SK-N-SH treated with all-trans-retinoic acid at 6 μM for 48 hours (cell line): ENCODE measurements at regions not wholly inside any gene's neighbourhood (a gene's known extent, or its start where the extent isn't known, plus 50 kb on each side); places are given as distances from the start of the nearest gene placed in this dataset.

Experiments
- ATAC-seq: fragments of 200-7000 bp; cut with Tn5 transposase; 3 replicates; pipeline ENCODE4 v1.9.1; 2020; ENCODE audit warnings: mild to moderate bottlenecking, moderate library complexity
- ARNTL ChIP-seq: fragments of 450-650 bp; formaldehyde crosslinking; IDR thresholded peaks from 2 replicates; pipeline ENCODE4 v1.5.0; 2020; ENCODE audit warnings: low read depth, mild to moderate bottlenecking, moderate library complexity, borderline replicate concordance
- BACH2 ChIP-seq: fragments of 250-450 bp; sonication (Bioruptor Pico); IDR thresholded peaks from 2 replicates; pipeline ENCODE4 v1.9.0; 2021; ENCODE audit warnings: mild to moderate bottlenecking, borderline replicate concordance
- CREB5 ChIP-seq: fragments of 250-450 bp; sonication (Bioruptor Pico); IDR thresholded peaks from 2 replicates; pipeline ENCODE4 v1.5.1; 2020; ENCODE audit warnings: low read depth, mild to moderate bottlenecking, moderate library complexity
- CSDC2 ChIP-seq: fragments of 250-450 bp; sonication (Bioruptor Pico); IDR thresholded peaks from 2 replicates; pipeline ENCODE4 v1.5.0; 2020; ENCODE audit warnings: mild to moderate bottlenecking, moderate library complexity
- CSRNP3 ChIP-seq: fragments of 250-450 bp; sonication (Bioruptor Pico); IDR thresholded peaks from 2 replicates; pipeline ENCODE4 v1.5.1; 2021; ENCODE audit warnings: mild to moderate bottlenecking, moderate library complexity
- ESRRG ChIP-seq: fragments of 250-450 bp; sonication (Bioruptor Pico); IDR thresholded peaks from 2 replicates; pipeline ENCODE4 v1.6.1; 2021; ENCODE audit warnings: mild to moderate bottlenecking
- GLIS3 ChIP-seq: fragments of 250-450 bp; sonication (Bioruptor Pico); IDR thresholded peaks from 2 replicates; pipeline ENCODE4 v1.5.0; 2020; ENCODE audit warnings: mild to moderate bottlenecking, moderate library complexity
- ISL1 ChIP-seq: fragments of 250-450 bp; sonication (Bioruptor Pico); IDR thresholded peaks from 2 replicates; pipeline ENCODE4 v2.1.2; 2022; ENCODE audit warnings: mild to moderate bottlenecking, moderate library complexity
- OSR1 ChIP-seq: fragments of 250-450 bp; sonication (Bioruptor Pico); IDR thresholded peaks from 2 replicates; pipeline ENCODE4 v1.8.0; 2022; ENCODE audit warnings: moderate library complexity, mild to moderate bottlenecking, inconsistent platforms
- POU6F1 ChIP-seq: fragments of 250-450 bp; sonication (Bioruptor Pico); IDR thresholded peaks from 2 replicates; pipeline ENCODE4 v1.8.0; 2021; ENCODE audit warnings: low read depth, mild to moderate bottlenecking, moderate library complexity, borderline replicate concordance
- PPARA ChIP-seq: fragments of 250-450 bp; sonication (Bioruptor Pico); IDR thresholded peaks from 2 replicates; pipeline ENCODE4 v1.5.0; 2020; ENCODE audit warnings: mild to moderate bottlenecking, borderline replicate concordance
- RARB ChIP-seq: fragments of 250-450 bp; sonication (Bioruptor Pico); IDR thresholded peaks from 2 replicates; pipeline ENCODE4 v1.8.0; 2021; ENCODE audit warnings: mild to moderate bottlenecking, moderate library complexity
- SNAI2 ChIP-seq: fragments of 250-450 bp; sonication (Bioruptor Pico); IDR thresholded peaks from 2 replicates; pipeline ENCODE4 v1.5.0; 2020; ENCODE audit warnings: mild to moderate bottlenecking, moderate library complexity
- TCF4 ChIP-seq: fragments of 250-450 bp; sonication (Bioruptor Pico); IDR thresholded peaks from 2 replicates; pipeline ENCODE4 v1.8.0; 2021; ENCODE audit warnings: mild to moderate bottlenecking, moderate library complexity, borderline replicate concordance
- TSHZ2 ChIP-seq: fragments of 250-450 bp; sonication (Bioruptor Pico); IDR thresholded peaks from 2 replicates; pipeline ENCODE4 v1.5.0; 2020; ENCODE audit warnings: mild to moderate bottlenecking, moderate library complexity
- ZC3H10 ChIP-seq: fragments of 250-450 bp; sonication (Bioruptor Pico); IDR thresholded peaks from 2 replicates; pipeline ENCODE4 v1.5.1; 2021; ENCODE audit warnings: mild to moderate bottlenecking, moderate library complexity
- ZFP3 ChIP-seq: fragments of 250-450 bp; sonication (Bioruptor Pico); IDR thresholded peaks from 2 replicates; pipeline ENCODE4 v1.5.0; 2020; ENCODE audit warnings: mild to moderate bottlenecking, moderate library complexity
- ZFP30 ChIP-seq: fragments of 450-650 bp; formaldehyde crosslinking; IDR thresholded peaks from 2 replicates; pipeline ENCODE4 v1.5.0; 2022; ENCODE audit warnings: mild to moderate bottlenecking, moderate library complexity
- ZNF565 ChIP-seq: fragments of 450-650 bp; formaldehyde crosslinking; conservative IDR thresholded peaks from 2 replicates; pipeline ENCODE4 v1.5.0; 2020; ENCODE audit warnings: low read depth, mild to moderate bottlenecking, moderate library complexity
- ZNF70 ChIP-seq: fragments of 450-650 bp; formaldehyde crosslinking; IDR thresholded peaks from 2 replicates; pipeline ENCODE4 v1.5.0; 2020; ENCODE audit warnings: mild to moderate bottlenecking, moderate library complexity
- ZNF8 ChIP-seq: fragments of 450-650 bp; formaldehyde crosslinking; IDR thresholded peaks from 2 replicates; pipeline ENCODE4 v1.5.0; 2020; ENCODE audit warnings: mild to moderate bottlenecking, moderate library complexity

- TF ChIP-seq ESRRG (CRISPR knock-in tag) (no peak), RARB (no peak), ZNF8 (CRISPR knock-in tag) (no peak), TCF4 (CRISPR knock-in tag) (no peak), SNAI2 (CRISPR knock-in tag) (no peak), ZFP3 (CRISPR knock-in tag) (no peak), TSHZ2 (CRISPR knock-in tag) (no peak)
- TF ChIP-seq, all 23 proteins: peak for 0
- ATAC-seq, result no peak
Measured at GRCh38 chr2:33655626-33656320, 56.7 kb upstream of the FAM98A start.

GRCh38 chr2:33652830-33653229, 53.7 kb upstream of the FAM98A start:
- no peak for TF ChIP-seq TSHZ2 (CRISPR knock-in tag)
- no peak for TF ChIP-seq SNAI2 (CRISPR knock-in tag)
- no peak for TF ChIP-seq ZFP30 (CRISPR knock-in tag)
- TF ChIP-seq BACH2 (CRISPR knock-in tag), result no peak
- no peak for TF ChIP-seq RARB
- TF ChIP-seq, all 23 proteins: peak for 0
- no peak for ATAC-seq

GRCh38 chr2:33650171-33650570, 51.1 kb upstream of the FAM98A start:
- TF ChIP-seq BACH2 (CRISPR knock-in tag) (no peak), SNAI2 (CRISPR knock-in tag) (no peak), CSRNP3 (CRISPR knock-in tag) (no peak), ZC3H10 (no peak), ESRRG (CRISPR knock-in tag) (no peak), PPARA (CRISPR knock-in tag) (no peak), ZFP3 (CRISPR knock-in tag) (no peak), ARNTL (no peak), ZNF70 (CRISPR knock-in tag) (no peak), OSR1 (CRISPR knock-in tag) (no peak), ZNF8 (CRISPR knock-in tag) (no peak), ZNF565 (CRISPR knock-in tag) (no peak), POU6F1 (CRISPR knock-in tag) (no peak), RARB (no peak), GLIS3 (CRISPR knock-in tag) (no peak), CREB5 (CRISPR knock-in tag) (no peak), ISL1 (no peak), CSDC2 (no peak)
- TF ChIP-seq, all 23 proteins: peak for 0
- ATAC-seq, result no peak
